SK-N-SH (cell line): ENCODE measurements at regions not wholly inside any gene's neighbourhood (a gene's known extent, or its start where the extent isn't known, plus 50 kb on each side); places are given as distances from the start of the nearest gene placed in this dataset.

Source experiments
- CTCF ChIA-PET: fragments of 300-600, 350-600 bp; formaldehyde crosslinking; extraction: SDS; loops from one replicate; lab custom pipeline; 2021; lab: Yijun Ruan, JAX
- POLR2A ChIA-PET: fragments of 350-600 bp; sonication (Branson Sonifier 250); formaldehyde crosslinking; extraction: SDS; loops from one replicate; lab custom pipeline; 2020; ENCODE audit warnings: antibody characterized with exemption, inconsistent platforms; lab: Yijun Ruan, JAX
- DNase-seq: peaks from one replicate; pipeline ENCODE4 v3.0.0; 2012
- H2AFZ ChIP-seq: fragments of 200-600 bp; sonication (generic); 2 replicates; pipeline ENCODE4 v1.8.1; 2016; ENCODE audit warnings: antibody characterized with exemption, mild to moderate bottlenecking, low read depth
- H3F3A ChIP-seq: fragments of 200-600 bp; sonication (generic); replicated peaks from 2 replicates; pipeline ENCODE3; 2016; ENCODE audit warnings: antibody characterized with exemption, mild to moderate bottlenecking; ENCODE audit not compliant: insufficient read depth
- H3K27ac ChIP-seq, 2 experiments: fragments of 200-500 bp in 1 of 2; fragments of 200-600 bp in 1 of 2; sonication (Bioruptor generic) in 1 of 2; sonication (generic), shearing (Covaris generic) in 1 of 2; 2 replicates each; pipeline versions ENCODE4 v1.5.1 to v1.6.1; 2014 to 2016; ENCODE audit warnings: low read depth in 2 of 2, inconsistent platforms in 1 of 2, low read length in 1 of 2, mild to moderate bottlenecking in 1 of 2, mixed read lengths in 1 of 2
- H3K27me3 ChIP-seq: fragments of 200-600 bp; sonication (generic), shearing (Covaris generic); 2 replicates; pipeline ENCODE4 v1.6.1; 2016; ENCODE audit warnings: mixed run types; ENCODE audit not compliant: insufficient read depth
- H3K36me3 ChIP-seq, 2 experiments: fragments of 200-500 bp in 1 of 2; fragments of 200-600 bp in 1 of 2; sonication (Bioruptor generic) in 1 of 2; sonication (generic) in 1 of 2; replicated peaks in 1 of 2; 2 replicates each; pipeline versions ENCODE3 to v1.5.1; 2014 to 2016; ENCODE audit warnings: low read length in 1 of 2, mild to moderate bottlenecking in 1 of 2; ENCODE audit not compliant: insufficient read depth in 2 of 2, control insufficient read depth in 1 of 2
- H3K4me1 ChIP-seq, 2 experiments: fragments of 200-500 bp in 1 of 2; fragments of 200-600 bp in 1 of 2; sonication (Bioruptor generic) in 1 of 2; sonication (generic), shearing (Covaris generic) in 1 of 2; 2 replicates each; pipeline versions ENCODE4 v1.5.1 to v1.6.1; 2014 to 2016; ENCODE audit warnings: low read depth in 1 of 2, low read length in 1 of 2, mixed run types in 1 of 2; ENCODE audit not compliant: insufficient read depth in 2 of 2, control insufficient read depth in 1 of 2
- H3K4me2 ChIP-seq: fragments of 200-600 bp; sonication (generic), shearing (Covaris generic); 2 replicates; pipeline ENCODE4 v1.6.1; 2017; ENCODE audit warnings: mixed run types
- H3K4me3 ChIP-seq, 2 experiments: fragments of 200-500 bp in 1 of 2; fragments of 200-600 bp in 1 of 2; sonication (Bioruptor generic) in 1 of 2; sonication (generic), shearing (Covaris generic) in 1 of 2; 2 replicates each; pipeline versions ENCODE4 v1.5.1 to v1.8.1; 2014 to 2016; ENCODE audit warnings: low read depth in 2 of 2, inconsistent platforms in 1 of 2, low read length in 1 of 2, mild to moderate bottlenecking in 1 of 2, mixed read lengths in 1 of 2, moderate library complexity in 1 of 2
- H3K79me2 ChIP-seq: fragments of 200-600 bp; sonication (generic); 2 replicates; pipeline ENCODE4 v1.8.1; 2017; ENCODE audit warnings: mild to moderate bottlenecking; ENCODE audit not compliant: insufficient read depth
- H3K9ac ChIP-seq: fragments of 200-600 bp; sonication (generic); 2 replicates; pipeline ENCODE4 v1.6.1; 2017; ENCODE audit warnings: mixed run types
- H3K9me2 ChIP-seq: fragments of 200-600 bp; sonication (generic); 2 replicates; pipeline ENCODE4 v1.6.1; 2017; ENCODE audit warnings: mixed run types
- H3K9me3 ChIP-seq: fragments of 200-600 bp; sonication (generic); 2 replicates; pipeline ENCODE4 v1.6.1; 2017; ENCODE audit warnings: mixed run types, mild to moderate bottlenecking, moderate library complexity
- H4K20me1 ChIP-seq: fragments of 200-600 bp; sonication (generic); 2 replicates; pipeline ENCODE4 v1.6.1; 2017; ENCODE audit warnings: mild to moderate bottlenecking, mixed run types; ENCODE audit not compliant: insufficient read depth
- CHD2 ChIP-seq: fragments of 150-350 bp; IDR thresholded peaks from 2 replicates; pipeline ENCODE4 v1.6.1; 2018; ENCODE audit warnings: low read length; ENCODE audit not compliant: partially characterized antibody
- EZH2phosphoT487 ChIP-seq: fragments of 200-600 bp; sonication (generic); IDR thresholded peaks from 2 replicates; pipeline ENCODE4 v1.6.1; 2017; ENCODE audit warnings: low read depth, mixed run types, mild to moderate bottlenecking, antibody characterized with exemption, moderate library complexity, borderline replicate concordance
- FOSL2 ChIP-seq: IDR thresholded peaks from 2 replicates; pipeline ENCODE4 v1.4.0; 2012; ENCODE audit warnings: low read depth, mild to moderate bottlenecking, moderate library complexity, borderline replicate concordance
- FOXJ3 ChIP-seq: sonication (generic); formaldehyde crosslinking; IDR thresholded peaks from 2 replicates; pipeline ENCODE4 v1.5.1; 2020; ENCODE audit warnings: mild to moderate bottlenecking, missing genetic modification reagents
- FOXM1 ChIP-seq: IDR thresholded peaks from 2 replicates; pipeline ENCODE4 v1.4.0; 2012; ENCODE audit warnings: low read depth, mild to moderate bottlenecking
- GATA2 ChIP-seq: sonication (generic); formaldehyde crosslinking; IDR thresholded peaks from 2 replicates; pipeline ENCODE4 v1.5.0; 2020; ENCODE audit warnings: mild to moderate bottlenecking, missing genetic modification reagents
- JUND ChIP-seq: IDR thresholded peaks from 2 replicates; pipeline ENCODE4 v1.4.0; 2012
- MAX ChIP-seq: IDR thresholded peaks from 2 replicates; pipeline ENCODE4 v1.4.0; 2012; ENCODE audit warnings: low read depth
- MEF2A ChIP-seq: IDR thresholded peaks from 2 replicates; pipeline ENCODE4 v1.4.0; 2012; ENCODE audit warnings: low read depth, borderline replicate concordance
- NFIC ChIP-seq: IDR thresholded peaks from 2 replicates; pipeline ENCODE4 v1.4.0; 2012; ENCODE audit warnings: borderline replicate concordance
- POLR2AphosphoS5 ChIP-seq: IDR thresholded peaks from 2 replicates; pipeline ENCODE4 v1.6.1; 2012; ENCODE audit warnings: low read depth, low read length
- RAD21 ChIP-seq: IDR thresholded peaks from 2 replicates; pipeline ENCODE4 v1.6.1; 2012; ENCODE audit warnings: mild to moderate bottlenecking, low read length
- REST ChIP-seq: IDR thresholded peaks from 2 replicates; pipeline ENCODE4 v1.6.1; 2012; ENCODE audit warnings: mild to moderate bottlenecking, low read depth, low read length, moderate library complexity
- RFX5 ChIP-seq: IDR thresholded peaks from 2 replicates; pipeline ENCODE4 v1.6.1; 2012; ENCODE audit warnings: mild to moderate bottlenecking, improper control_type of control experiment, low read length
- RXRA ChIP-seq: IDR thresholded peaks from 2 replicates; pipeline ENCODE4 v1.4.0; 2012; ENCODE audit warnings: low read depth, mild to moderate bottlenecking, borderline replicate concordance
- TEAD4 ChIP-seq: IDR thresholded peaks from 2 replicates; pipeline ENCODE4 v1.4.0; 2012; ENCODE audit warnings: mild to moderate bottlenecking, borderline replicate concordance; ENCODE audit not compliant: insufficient read depth
- ZBTB33 ChIP-seq: IDR thresholded peaks from 2 replicates; pipeline ENCODE4 v1.4.0; 2012; ENCODE audit warnings: low read depth, borderline replicate concordance
- TF ChIP-seq, protein P1 (sequence below): IDR thresholded peaks from 2 replicates; pipeline ENCODE4; 2012
- TF ChIP-seq, protein P2 (sequence below): IDR thresholded peaks from 2 replicates; pipeline ENCODE4 v1.4.0; 2012; ENCODE audit warnings: low read depth, borderline replicate concordance

GRCh38 chr3:147544290-147544689, 135.1 kb downstream of the ZIC1 start:
- POLR2A ChIA-PET: no interaction called here
- Histone ChIP-seq H3K4me3 (no peak overlapping the region), H3K79me2 (no peaks in the 10 kb centered on the region), H3F3A (no peaks in the 10 kb centered on the region), H3K36me3 (no peaks in the 10 kb centered on the region), H2AFZ (no peak overlapping the region), H3K9me2 (no peaks in the 10 kb centered on the region), H3K9me3 (peaks cover 9% of the 10 kb centered on the region), H3K27me3 (no peaks in the 10 kb centered on the region), H3K4me2 (no peak overlapping the region), H3K27ac (no peak overlapping the region), H3K9ac (no peak overlapping the region), H4K20me1 (no peaks in the 10 kb centered on the region), H3K4me1 (no peaks in the 10 kb centered on the region)
- no peak for TF ChIP-seq REST
- TF ChIP-seq GATA2: no peak
- TF ChIP-seq EZH2phosphoT487: no peak
- TF ChIP-seq FOXM1: no peak
- TF ChIP-seq, protein P1, sequence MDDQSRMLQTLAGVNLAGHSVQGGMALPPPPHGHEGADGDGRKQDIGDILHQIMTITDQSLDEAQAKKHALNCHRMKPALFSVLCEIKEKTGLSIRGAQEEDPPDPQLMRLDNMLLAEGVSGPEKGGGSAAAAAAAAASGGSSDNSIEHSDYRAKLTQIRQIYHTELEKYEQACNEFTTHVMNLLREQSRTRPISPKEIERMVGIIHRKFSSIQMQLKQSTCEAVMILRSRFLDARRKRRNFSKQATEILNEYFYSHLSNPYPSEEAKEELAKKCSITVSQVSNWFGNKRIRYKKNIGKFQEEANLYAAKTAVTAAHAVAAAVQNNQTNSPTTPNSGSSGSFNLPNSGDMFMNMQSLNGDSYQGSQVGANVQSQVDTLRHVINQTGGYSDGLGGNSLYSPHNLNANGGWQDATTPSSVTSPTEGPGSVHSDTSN: no peak
- TF ChIP-seq RFX5: no peak
- no peak for TF ChIP-seq RAD21
- TF ChIP-seq CHD2: no peak
- no peak for TF ChIP-seq TEAD4
- TF ChIP-seq MEF2A: no peak
- TF ChIP-seq FOSL2: no peak
- TF ChIP-seq NFIC: no peak
- TF ChIP-seq JUND: no peak
- no peak for TF ChIP-seq ZBTB33
- no peak for TF ChIP-seq RXRA
- TF ChIP-seq MAX: no peak
- TF ChIP-seq POLR2AphosphoS5: no peak
- no peak for TF ChIP-seq FOXJ3
- TF ChIP-seq, protein P2, sequence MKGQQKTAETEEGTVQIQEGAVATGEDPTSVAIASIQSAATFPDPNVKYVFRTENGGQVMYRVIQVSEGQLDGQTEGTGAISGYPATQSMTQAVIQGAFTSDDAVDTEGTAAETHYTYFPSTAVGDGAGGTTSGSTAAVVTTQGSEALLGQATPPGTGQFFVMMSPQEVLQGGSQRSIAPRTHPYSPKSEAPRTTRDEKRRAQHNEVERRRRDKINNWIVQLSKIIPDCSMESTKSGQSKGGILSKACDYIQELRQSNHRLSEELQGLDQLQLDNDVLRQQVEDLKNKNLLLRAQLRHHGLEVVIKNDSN: no peak
- no peak for DNase-seq
- CTCF ChIA-PET: no interaction called here
